ENCODE measurements at regions not wholly inside any gene's neighbourhood (a gene's known extent, or its start where the extent isn't known, plus 50 kb on each side); places are given as distances from the start of the nearest gene placed in this dataset.

DNA sequence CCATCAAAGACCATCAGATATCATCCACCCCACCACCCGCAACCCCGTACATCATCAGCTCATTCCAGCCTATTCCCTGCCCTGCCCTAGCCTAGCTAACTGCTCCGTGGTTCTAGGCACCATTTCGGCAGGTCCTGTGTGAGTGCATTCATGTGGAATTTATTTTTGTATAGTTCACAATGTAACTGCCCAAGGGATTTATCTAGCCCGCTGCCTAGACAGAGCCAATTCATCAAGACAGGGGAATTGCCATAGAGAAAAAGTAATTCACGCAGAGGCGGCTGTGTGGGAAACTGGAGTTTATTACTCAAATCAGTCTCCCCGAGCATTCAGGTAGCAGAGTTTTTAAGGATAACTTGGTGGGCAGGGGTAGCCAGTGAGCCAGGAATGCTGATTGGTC lies 109.2 kb upstream of the UBL3 start:
- Histone ChIP-seq H3K4me3 (ENCODE audit: low read depth in 1 of 3, low read length in 3 of 3) (no peak overlapping the region), H3K27me3 (ENCODE audit: control insufficient read depth in 4 of 4, insufficient read depth in 4 of 4, low read length in 3 of 4) (no peaks in the 10 kb centered on the region), H3K9me3 (ENCODE audit: control insufficient read depth in 4 of 4, low read length in 3 of 4) (no peaks in the 10 kb centered on the region), H3K36me3 (ENCODE audit: control insufficient read depth in 4 of 4, insufficient read depth in 3 of 4, low read depth in 1 of 4, low read length in 3 of 4) (no peaks in the 10 kb centered on the region), H3K9ac (ENCODE audit: low read depth in 1 of 2, low read length in 2 of 2) (no peak overlapping the region), H3K27ac (ENCODE audit: low read depth in 1 of 2, low read length in 2 of 2) (no peak overlapping the region), H3K4me1 (ENCODE audit: control insufficient read depth in 4 of 4, insufficient read depth in 4 of 4, low read length in 3 of 4) (peaks cover 0 to 5% (median 2%) of the 10 kb centered on the region in 4 donors)
- DNase-seq (ENCODE audit: low spot score) = no peak
- 94% methylated on average over 8 of the region's 8 CpGs for WGBS
- TF ChIP-seq FOXA2 (IDR thresholded peaks at IDR 0.05) (no peak), GABPA (IDR thresholded peaks at IDR 0.05 in 1 of 2, conservative IDR thresholded peaks at IDR 0.05 in 1 of 2) (no peak), FOXA1 (IDR thresholded peaks at IDR 0.05) (no peak), NR2F2 (IDR thresholded peaks at IDR 0.05) (no peak), JUND (IDR thresholded peaks at IDR 0.05) (no peak), RAD21 (IDR thresholded peaks at IDR 0.05) (no peak), HNF4A (conservative IDR thresholded peaks at IDR 0.05) (no peak), SP1 (IDR thresholded peaks at IDR 0.05) (no peak), YY1 (IDR thresholded peaks at IDR 0.05) (no peak)

DNA sequence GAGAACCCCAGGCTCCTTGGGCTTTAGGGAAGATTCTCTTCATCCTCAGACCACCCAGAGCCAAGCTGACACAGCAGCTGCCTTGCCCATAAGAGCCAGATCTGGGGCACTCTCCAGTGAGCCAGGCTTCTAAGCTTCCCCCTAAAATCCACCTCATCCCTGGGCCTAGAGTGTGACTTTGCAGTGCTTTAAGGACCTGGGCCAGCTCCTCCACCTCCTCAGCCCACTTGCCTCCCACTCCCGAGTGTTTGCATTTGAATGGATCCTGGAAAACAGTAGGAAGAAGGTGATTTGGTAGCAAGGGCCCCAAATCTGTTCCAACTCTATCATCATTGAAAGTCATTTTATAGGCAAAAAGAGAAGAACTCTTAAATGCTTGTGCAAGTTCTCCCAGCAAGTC lies 108.7 kb upstream of the UBL3 start:
- TF ChIP-seq RAD21 (IDR thresholded peaks at IDR 0.05) (no peak), HNF4A (conservative IDR thresholded peaks at IDR 0.05) (no peak), SP1 (IDR thresholded peaks at IDR 0.05) (no peak), YY1 (IDR thresholded peaks at IDR 0.05) (no peak), HNF4G (IDR thresholded peaks at IDR 0.05) (no peak), GABPA (IDR thresholded peaks at IDR 0.05 in 1 of 2, conservative IDR thresholded peaks at IDR 0.05 in 1 of 2) (no peak), FOXA1 (IDR thresholded peaks at IDR 0.05) (no peak), RXRA (IDR thresholded peaks at IDR 0.05) (no peak), FOXA2 (IDR thresholded peaks at IDR 0.05) (no peak), JUND (IDR thresholded peaks at IDR 0.05) (no peak), NR2F2 (IDR thresholded peaks at IDR 0.05) (no peak), TAF1 (conservative IDR thresholded peaks at IDR 0.05) (no peak)
- TF ChIP-seq, protein P1, sequence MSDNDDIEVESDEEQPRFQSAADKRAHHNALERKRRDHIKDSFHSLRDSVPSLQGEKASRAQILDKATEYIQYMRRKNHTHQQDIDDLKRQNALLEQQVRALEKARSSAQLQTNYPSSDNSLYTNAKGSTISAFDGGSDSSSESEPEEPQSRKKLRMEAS (IDR thresholded peaks at IDR 0.05) = no peak
- TF ChIP-seq, protein P2, sequence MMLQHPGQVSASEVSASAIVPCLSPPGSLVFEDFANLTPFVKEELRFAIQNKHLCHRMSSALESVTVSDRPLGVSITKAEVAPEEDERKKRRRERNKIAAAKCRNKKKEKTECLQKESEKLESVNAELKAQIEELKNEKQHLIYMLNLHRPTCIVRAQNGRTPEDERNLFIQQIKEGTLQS (IDR thresholded peaks at IDR 0.05) = no peak
- TF ChIP-seq, protein P3, sequence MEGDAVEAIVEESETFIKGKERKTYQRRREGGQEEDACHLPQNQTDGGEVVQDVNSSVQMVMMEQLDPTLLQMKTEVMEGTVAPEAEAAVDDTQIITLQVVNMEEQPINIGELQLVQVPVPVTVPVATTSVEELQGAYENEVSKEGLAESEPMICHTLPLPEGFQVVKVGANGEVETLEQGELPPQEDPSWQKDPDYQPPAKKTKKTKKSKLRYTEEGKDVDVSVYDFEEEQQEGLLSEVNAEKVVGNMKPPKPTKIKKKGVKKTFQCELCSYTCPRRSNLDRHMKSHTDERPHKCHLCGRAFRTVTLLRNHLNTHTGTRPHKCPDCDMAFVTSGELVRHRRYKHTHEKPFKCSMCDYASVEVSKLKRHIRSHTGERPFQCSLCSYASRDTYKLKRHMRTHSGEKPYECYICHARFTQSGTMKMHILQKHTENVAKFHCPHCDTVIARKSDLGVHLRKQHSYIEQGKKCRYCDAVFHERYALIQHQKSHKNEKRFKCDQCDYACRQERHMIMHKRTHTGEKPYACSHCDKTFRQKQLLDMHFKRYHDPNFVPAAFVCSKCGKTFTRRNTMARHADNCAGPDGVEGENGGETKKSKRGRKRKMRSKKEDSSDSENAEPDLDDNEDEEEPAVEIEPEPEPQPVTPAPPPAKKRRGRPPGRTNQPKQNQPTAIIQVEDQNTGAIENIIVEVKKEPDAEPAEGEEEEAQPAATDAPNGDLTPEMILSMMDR (IDR thresholded peaks at IDR 0.05; ENCODE audit: low read depth, low read length, missing input control) = no peak
- TF ChIP-seq, protein P4, sequence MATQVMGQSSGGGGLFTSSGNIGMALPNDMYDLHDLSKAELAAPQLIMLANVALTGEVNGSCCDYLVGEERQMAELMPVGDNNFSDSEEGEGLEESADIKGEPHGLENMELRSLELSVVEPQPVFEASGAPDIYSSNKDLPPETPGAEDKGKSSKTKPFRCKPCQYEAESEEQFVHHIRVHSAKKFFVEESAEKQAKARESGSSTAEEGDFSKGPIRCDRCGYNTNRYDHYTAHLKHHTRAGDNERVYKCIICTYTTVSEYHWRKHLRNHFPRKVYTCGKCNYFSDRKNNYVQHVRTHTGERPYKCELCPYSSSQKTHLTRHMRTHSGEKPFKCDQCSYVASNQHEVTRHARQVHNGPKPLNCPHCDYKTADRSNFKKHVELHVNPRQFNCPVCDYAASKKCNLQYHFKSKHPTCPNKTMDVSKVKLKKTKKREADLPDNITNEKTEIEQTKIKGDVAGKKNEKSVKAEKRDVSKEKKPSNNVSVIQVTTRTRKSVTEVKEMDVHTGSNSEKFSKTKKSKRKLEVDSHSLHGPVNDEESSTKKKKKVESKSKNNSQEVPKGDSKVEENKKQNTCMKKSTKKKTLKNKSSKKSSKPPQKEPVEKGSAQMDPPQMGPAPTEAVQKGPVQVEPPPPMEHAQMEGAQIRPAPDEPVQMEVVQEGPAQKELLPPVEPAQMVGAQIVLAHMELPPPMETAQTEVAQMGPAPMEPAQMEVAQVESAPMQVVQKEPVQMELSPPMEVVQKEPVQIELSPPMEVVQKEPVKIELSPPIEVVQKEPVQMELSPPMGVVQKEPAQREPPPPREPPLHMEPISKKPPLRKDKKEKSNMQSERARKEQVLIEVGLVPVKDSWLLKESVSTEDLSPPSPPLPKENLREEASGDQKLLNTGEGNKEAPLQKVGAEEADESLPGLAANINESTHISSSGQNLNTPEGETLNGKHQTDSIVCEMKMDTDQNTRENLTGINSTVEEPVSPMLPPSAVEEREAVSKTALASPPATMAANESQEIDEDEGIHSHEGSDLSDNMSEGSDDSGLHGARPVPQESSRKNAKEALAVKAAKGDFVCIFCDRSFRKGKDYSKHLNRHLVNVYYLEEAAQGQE (IDR thresholded peaks at IDR 0.05) = no peak
- WGBS = 89% methylated on average over 1 of the region's 1 CpG

More for the DNA sequence above, 108.7 kb upstream of the UBL3 start:
- no peaks in the 10 kb centered on the region for H3K9me3 ChIP-seq (ENCODE audit: control insufficient read depth in 4 of 4, low read length in 3 of 4)
- H3K27ac ChIP-seq (ENCODE audit: low read depth in 1 of 2, low read length in 2 of 2) = no peak overlapping the region
- no peaks in the 10 kb centered on the region for H3K27me3 ChIP-seq (ENCODE audit: control insufficient read depth in 4 of 4, insufficient read depth in 4 of 4, low read length in 3 of 4)
- H3K36me3 ChIP-seq (ENCODE audit: control insufficient read depth in 4 of 4, insufficient read depth in 3 of 4, low read depth in 1 of 4, low read length in 3 of 4) = no peaks in the 10 kb centered on the region
- DNase-seq (ENCODE audit: low spot score) = no peak
- no peak overlapping the region for H3K4me3 ChIP-seq (ENCODE audit: low read depth in 1 of 3, low read length in 3 of 3)
- H3K4me1 ChIP-seq (ENCODE audit: control insufficient read depth in 4 of 4, insufficient read depth in 4 of 4, low read length in 3 of 4) = peaks cover 0 to 8% (median 3%) of the 10 kb centered on the region in 4 donors
- no peak overlapping the region for H3K9ac ChIP-seq (ENCODE audit: low read depth in 1 of 2, low read length in 2 of 2)

Measured in liver (tissue), 8 donors.